ENCODE measurements at regions not wholly inside any gene's neighbourhood (a gene's known extent, or its start where the extent isn't known, plus 50 kb on each side); places are given as distances from the start of the nearest gene placed in this dataset.

- POLR2A ChIA-PET = no interaction called here
- CTCF ChIA-PET = interaction anchor here (1.1 kb wide), 1 partner anchor 221 kb away, joined by 3 read pairs; no protein-coding TSS in a partner anchor
- no peaks in the 10 kb centered on the region for H4K20me1 ChIP-seq (ENCODE audit: insufficient read depth)
These were observed 191.7 kb downstream of the TMX1 start for GRCh38 chr14:51431741-51432140.

GRCh38 chr14:51432302-51432948 is 192.4 kb downstream of the TMX1 start:
- Histone ChIP-seq H3K27ac (ENCODE audit: low read depth in 2 of 2, low read length in 1 of 2) (no peak overlapping the region; a peak in 1 of 4 replicates), H3K27me3 (ENCODE audit: insufficient read depth) (no peaks in the 10 kb centered on the region), H3K9ac (no peak overlapping the region), H3K79me2 (ENCODE audit: insufficient read depth) (no peaks in the 10 kb centered on the region), H3F3A (replicated peaks; ENCODE audit: insufficient read depth) (peaks cover 3% of the 10 kb centered on the region), H3K9me2 (no peaks in the 10 kb centered on the region), H3K36me3 (replicated peaks in 1 of 2; ENCODE audit: control insufficient read depth in 1 of 2, insufficient read depth in 2 of 2, low read length in 1 of 2) (no peaks in the 10 kb centered on the region), H4K20me1 (ENCODE audit: insufficient read depth) (no peaks in the 10 kb centered on the region), H3K4me3 (ENCODE audit: low read depth in 2 of 2, low read length in 1 of 2) (no peak overlapping the region), H3K4me1 (ENCODE audit: control insufficient read depth in 1 of 2, insufficient read depth in 2 of 2, low read depth in 1 of 2, low read length in 1 of 2) (peaks cover 4 to 16% of the 10 kb centered on the region in 2 experiments; a peak in 2 of 4 replicates), H3K9me3 (no peaks in the 10 kb centered on the region), H2AFZ (ENCODE audit: low read depth) (no peak overlapping the region), H3K4me2 (no peak overlapping the region)
- peak; percentile 27 for DNase-seq
- ChIA-PET CTCF (interaction anchor here (1.1 kb wide), 2 partner anchors 149 to 220 kb away, joined by 3 read pairs; no protein-coding TSS in a partner anchor), POLR2A (no interaction called here)
- 94% methylated on average over 3 of the region's 3 CpGs for WGBS (ENCODE audit: low lambda C conversion rate)
- TF ChIP-seq FOSL2 (IDR thresholded peaks at IDR 0.05; ENCODE audit: borderline replicate concordance, low read depth) (no peak), JUND (IDR thresholded peaks at IDR 0.05) (no peak), RFX5 (IDR thresholded peaks at IDR 0.05; ENCODE audit: low read length) (no peak), FOXJ3 (CRISPR knock-in tag; IDR thresholded peaks at IDR 0.05) (no peak), PBX3 (IDR thresholded peaks at IDR 0.05) (no peak), EZH2phosphoT487 (IDR thresholded peaks at IDR 0.05; ENCODE audit: borderline replicate concordance, low read depth) (no peak)
- TF ChIP-seq, protein P1, sequence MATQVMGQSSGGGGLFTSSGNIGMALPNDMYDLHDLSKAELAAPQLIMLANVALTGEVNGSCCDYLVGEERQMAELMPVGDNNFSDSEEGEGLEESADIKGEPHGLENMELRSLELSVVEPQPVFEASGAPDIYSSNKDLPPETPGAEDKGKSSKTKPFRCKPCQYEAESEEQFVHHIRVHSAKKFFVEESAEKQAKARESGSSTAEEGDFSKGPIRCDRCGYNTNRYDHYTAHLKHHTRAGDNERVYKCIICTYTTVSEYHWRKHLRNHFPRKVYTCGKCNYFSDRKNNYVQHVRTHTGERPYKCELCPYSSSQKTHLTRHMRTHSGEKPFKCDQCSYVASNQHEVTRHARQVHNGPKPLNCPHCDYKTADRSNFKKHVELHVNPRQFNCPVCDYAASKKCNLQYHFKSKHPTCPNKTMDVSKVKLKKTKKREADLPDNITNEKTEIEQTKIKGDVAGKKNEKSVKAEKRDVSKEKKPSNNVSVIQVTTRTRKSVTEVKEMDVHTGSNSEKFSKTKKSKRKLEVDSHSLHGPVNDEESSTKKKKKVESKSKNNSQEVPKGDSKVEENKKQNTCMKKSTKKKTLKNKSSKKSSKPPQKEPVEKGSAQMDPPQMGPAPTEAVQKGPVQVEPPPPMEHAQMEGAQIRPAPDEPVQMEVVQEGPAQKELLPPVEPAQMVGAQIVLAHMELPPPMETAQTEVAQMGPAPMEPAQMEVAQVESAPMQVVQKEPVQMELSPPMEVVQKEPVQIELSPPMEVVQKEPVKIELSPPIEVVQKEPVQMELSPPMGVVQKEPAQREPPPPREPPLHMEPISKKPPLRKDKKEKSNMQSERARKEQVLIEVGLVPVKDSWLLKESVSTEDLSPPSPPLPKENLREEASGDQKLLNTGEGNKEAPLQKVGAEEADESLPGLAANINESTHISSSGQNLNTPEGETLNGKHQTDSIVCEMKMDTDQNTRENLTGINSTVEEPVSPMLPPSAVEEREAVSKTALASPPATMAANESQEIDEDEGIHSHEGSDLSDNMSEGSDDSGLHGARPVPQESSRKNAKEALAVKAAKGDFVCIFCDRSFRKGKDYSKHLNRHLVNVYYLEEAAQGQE (IDR thresholded peaks at IDR 0.05; ENCODE audit: low read depth, low read length) = no peak
- TF ChIP-seq, protein P2, sequence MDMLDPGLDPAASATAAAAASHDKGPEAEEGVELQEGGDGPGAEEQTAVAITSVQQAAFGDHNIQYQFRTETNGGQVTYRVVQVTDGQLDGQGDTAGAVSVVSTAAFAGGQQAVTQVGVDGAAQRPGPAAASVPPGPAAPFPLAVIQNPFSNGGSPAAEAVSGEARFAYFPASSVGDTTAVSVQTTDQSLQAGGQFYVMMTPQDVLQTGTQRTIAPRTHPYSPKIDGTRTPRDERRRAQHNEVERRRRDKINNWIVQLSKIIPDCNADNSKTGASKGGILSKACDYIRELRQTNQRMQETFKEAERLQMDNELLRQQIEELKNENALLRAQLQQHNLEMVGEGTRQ (IDR thresholded peaks at IDR 0.05; ENCODE audit: borderline replicate concordance, low read depth, low read length) = no peak
- TF ChIP-seq, protein P3, sequence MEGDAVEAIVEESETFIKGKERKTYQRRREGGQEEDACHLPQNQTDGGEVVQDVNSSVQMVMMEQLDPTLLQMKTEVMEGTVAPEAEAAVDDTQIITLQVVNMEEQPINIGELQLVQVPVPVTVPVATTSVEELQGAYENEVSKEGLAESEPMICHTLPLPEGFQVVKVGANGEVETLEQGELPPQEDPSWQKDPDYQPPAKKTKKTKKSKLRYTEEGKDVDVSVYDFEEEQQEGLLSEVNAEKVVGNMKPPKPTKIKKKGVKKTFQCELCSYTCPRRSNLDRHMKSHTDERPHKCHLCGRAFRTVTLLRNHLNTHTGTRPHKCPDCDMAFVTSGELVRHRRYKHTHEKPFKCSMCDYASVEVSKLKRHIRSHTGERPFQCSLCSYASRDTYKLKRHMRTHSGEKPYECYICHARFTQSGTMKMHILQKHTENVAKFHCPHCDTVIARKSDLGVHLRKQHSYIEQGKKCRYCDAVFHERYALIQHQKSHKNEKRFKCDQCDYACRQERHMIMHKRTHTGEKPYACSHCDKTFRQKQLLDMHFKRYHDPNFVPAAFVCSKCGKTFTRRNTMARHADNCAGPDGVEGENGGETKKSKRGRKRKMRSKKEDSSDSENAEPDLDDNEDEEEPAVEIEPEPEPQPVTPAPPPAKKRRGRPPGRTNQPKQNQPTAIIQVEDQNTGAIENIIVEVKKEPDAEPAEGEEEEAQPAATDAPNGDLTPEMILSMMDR (IDR thresholded peaks at IDR 0.05) = no peak

More at GRCh38 chr14:51431741-51432140, 191.7 kb downstream of the TMX1 start:
- Histone ChIP-seq H3K9ac (no peak overlapping the region), H3K36me3 (replicated peaks in 1 of 2; ENCODE audit: control insufficient read depth in 1 of 2, insufficient read depth in 2 of 2, low read length in 1 of 2) (no peaks in the 10 kb centered on the region), H3F3A (replicated peaks; ENCODE audit: insufficient read depth) (peaks cover 3% of the 10 kb centered on the region), H3K4me3 (ENCODE audit: low read depth in 2 of 2, low read length in 1 of 2) (no peak overlapping the region), H2AFZ (ENCODE audit: low read depth) (no peak overlapping the region), H3K9me2 (no peaks in the 10 kb centered on the region), H3K9me3 (no peaks in the 10 kb centered on the region), H3K4me1 (ENCODE audit: control insufficient read depth in 1 of 2, insufficient read depth in 2 of 2, low read depth in 1 of 2, low read length in 1 of 2) (peaks cover 4 to 16% of the 10 kb centered on the region in 2 experiments; a peak in 2 of 4 replicates), H3K27me3 (ENCODE audit: insufficient read depth) (no peaks in the 10 kb centered on the region), H3K27ac (ENCODE audit: low read depth in 2 of 2, low read length in 1 of 2) (no peak overlapping the region), H3K4me2 (no peak overlapping the region), H3K79me2 (ENCODE audit: insufficient read depth) (no peaks in the 10 kb centered on the region)
- WGBS (ENCODE audit: low lambda C conversion rate) = 97% methylated on average over 1 of the region's 1 CpG
- TF ChIP-seq CHD2 (IDR thresholded peaks at IDR 0.05; ENCODE audit: low read length, partially characterized antibody) (no peak), FOSL2 (IDR thresholded peaks at IDR 0.05; ENCODE audit: borderline replicate concordance, low read depth) (no peak), NRF1 (IDR thresholded peaks at IDR 0.05; ENCODE audit: low read depth, low read length) (no peak), TEAD4 (IDR thresholded peaks at IDR 0.05; ENCODE audit: borderline replicate concordance, insufficient read depth) (no peak), ZBTB33 (IDR thresholded peaks at IDR 0.05; ENCODE audit: borderline replicate concordance, low read depth) (no peak), SMC3 (IDR thresholded peaks at IDR 0.05; ENCODE audit: low read depth, low read length) (no peak), FOXJ3 (CRISPR knock-in tag; IDR thresholded peaks at IDR 0.05) (no peak)
- DNase-seq = no peak

Data from SK-N-SH (cell line).